IPS DF 4.7 (cell line): ENCODE measurements at regions not wholly inside any gene's neighbourhood (a gene's known extent, or its start where the extent isn't known, plus 50 kb on each side); places are given as distances from the start of the nearest gene placed in this dataset.
"Not testable (repeated sequence)": the region's sequence is repeated elsewhere in the genome, so short reads cannot be mapped to it uniquely, and the experiment has no call there.

ENCODE experiments used
- DNase-seq: peaks from one replicate; pipeline ENCODE4 v3.0.0-alpha.2; 2013; ENCODE audit warnings: low spot score; ENCODE audit errors: extremely low read depth

- no peak for DNase-seq
These were observed 78.3 kb upstream of the SLC16A7 start for GRCh38 chr12:59517522-59517921.

GRCh38 chr12:59500915-59501314 is 94.9 kb upstream of the SLC16A7 start:
- DNase-seq, result no peak

DNA sequence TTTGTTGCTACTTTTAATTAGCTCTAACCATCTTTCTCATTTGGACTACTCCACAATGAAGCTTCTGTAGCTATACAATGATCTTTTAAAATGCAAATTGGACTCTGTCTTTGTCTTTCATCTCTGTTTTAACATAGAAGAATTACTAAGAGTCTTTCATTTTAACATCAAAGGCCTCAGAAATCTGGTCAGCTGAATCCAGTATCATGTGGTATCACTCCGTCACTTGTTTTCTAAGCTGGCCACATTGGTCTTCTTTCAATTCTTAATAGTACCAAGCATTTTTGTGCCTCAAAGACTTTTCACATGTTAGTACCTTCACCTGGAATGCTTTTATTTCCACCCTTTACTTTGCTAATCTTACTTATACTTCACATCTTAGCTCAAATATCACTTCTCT is 95.5 kb upstream of the SLC16A7 start:
- no peak for DNase-seq

GRCh38 chr12:59499774-59500173 is 96.1 kb upstream of the SLC16A7 start:
- DNase-seq, result no peak

DNA sequence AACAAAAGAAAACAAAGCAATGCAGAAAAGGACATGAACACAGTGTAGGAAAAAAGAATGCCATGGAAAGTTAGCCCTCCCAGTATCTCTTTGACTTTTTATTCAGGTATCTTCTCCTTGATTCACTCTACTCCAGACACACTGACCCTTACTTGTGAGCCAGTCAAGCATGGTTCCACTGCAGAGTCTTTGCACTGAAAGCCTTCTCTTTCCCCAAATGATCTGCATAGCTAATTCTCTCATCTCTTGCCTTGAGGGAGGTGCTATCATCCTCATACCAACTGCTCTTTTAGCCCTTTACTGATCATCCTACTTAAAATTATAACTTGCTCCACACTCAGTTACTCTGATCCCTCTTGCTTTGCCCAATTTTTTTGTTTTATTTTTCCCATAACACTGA is 101.2 kb upstream of the SLC16A7 start:
- DNase-seq, result no peak

DNA sequence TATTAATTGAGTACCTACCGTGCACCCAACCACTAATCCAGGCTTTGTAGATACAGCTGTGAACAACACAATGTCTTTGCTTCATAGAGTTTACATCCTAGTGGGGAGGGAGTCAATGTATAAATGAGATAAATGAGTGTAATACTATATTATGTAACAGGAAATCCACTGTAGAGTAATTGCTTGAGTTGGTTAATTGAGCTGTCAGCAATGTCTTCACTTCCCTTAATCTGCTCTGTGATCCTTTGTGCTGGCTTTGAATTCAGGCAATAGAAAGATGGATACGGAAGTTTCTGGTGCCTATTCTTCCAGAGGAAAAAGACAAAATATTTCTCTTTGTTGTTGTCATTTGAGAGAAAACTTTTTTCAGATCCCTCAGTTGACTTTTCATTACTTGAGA is 104.0 kb upstream of the SLC16A7 start:
- DNase-seq, result no peak

- no peak for DNase-seq
These were observed 109.0 kb upstream of the SLC16A7 start for GRCh38 chr12:59486827-59487226.

GRCh38 chr12:59484575-59484974 is 111.3 kb upstream of the SLC16A7 start:
- DNase-seq, result no peak

GRCh38 chr12:59474236-59474635 is 121.6 kb upstream of the SLC16A7 start:
- not testable (repeated sequence) for DNase-seq

GRCh38 chr12:59472273-59472672 is 123.6 kb upstream of the SLC16A7 start:
- no peak for DNase-seq

GRCh38 chr12:59459966-59460660 is 135.7 kb upstream of the SLC16A7 start:
- DNase-seq, result no peak

DNA sequence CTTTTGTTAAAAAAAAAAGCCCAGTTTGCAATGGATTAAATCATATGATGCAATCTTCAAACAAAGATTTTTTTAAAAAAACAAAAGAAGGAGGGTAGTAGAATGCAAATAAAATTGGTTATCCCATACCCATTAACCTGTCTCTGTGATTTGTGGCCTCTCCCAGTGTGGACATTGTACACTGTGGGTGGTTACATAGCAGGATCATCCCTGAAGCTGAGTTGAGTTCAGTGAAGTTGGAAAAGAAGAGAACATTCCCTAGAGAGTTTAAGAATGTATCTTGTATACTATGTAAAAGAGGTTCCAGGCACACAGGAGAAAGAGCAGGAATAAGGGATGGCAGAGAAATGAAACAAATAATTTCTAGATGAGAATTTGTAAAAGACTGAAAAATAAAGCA is 142.4 kb upstream of the SLC16A7 start:
- DNase-seq, result no peak

DNA sequence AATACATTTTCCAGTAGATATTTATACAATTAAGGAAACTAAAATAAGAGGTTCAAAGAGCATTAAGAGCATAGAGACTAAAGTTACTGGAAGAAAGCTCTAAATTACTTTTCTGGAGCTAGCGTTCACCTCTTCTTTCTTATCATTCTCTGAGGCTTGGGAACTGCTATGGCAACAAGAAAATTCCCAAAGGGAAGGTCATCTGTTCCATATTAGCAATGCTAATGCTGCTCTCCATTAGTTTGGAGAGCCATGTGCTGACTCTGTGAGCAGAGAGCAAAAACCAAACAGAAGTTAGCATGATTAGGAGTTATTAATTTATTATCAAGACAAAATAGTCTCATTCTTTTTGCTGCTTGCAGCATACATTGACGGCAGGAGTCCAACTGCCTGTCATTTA is 143.1 kb upstream of the SLC16A7 start:
- no peak for DNase-seq

DNA sequence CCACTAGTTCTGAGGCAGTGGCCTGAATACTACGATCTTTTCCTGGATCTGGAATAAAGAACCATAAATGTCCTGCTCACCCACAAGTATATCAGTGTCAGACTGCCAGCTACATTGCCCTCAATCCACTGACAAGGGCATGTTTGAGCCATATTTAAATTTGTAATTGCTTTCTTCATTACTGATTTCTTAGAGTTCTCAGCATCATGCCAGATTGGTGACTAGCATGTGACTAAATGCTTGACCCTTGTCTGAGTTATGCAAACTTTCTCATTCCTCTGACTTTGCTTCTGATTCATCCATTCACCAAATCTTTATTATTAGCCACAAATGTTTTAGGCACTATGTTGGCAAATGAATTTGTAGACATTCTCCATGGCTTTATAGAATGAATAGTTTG is 143.6 kb upstream of the SLC16A7 start:
- DNase-seq, result no peak

- no peak for DNase-seq
These were observed 149.7 kb upstream of the SLC16A7 start for GRCh38 chr12:59446116-59446515.

- no peak for DNase-seq
These were observed 150.9 kb upstream of the SLC16A7 start for GRCh38 chr12:59444932-59445331.

DNA sequence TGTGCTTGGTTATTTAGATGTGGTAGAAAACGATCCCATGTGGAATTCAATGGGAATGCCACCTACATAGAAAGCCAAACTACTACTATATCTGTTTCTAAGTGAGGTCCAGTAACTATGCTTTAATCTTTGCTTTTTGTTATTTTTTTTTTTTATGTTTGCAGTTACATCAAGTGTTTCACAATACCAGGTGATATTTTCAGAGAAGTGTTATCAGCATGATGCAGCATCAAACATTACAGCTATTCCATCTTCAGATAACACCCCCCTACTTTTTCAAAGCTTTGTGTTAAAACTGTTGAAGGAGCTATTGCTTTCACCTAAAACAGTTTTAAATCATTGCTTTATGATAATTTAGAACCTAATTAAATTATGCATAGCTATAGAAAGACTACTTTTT is 163.8 kb upstream of the SLC16A7 start:
- DNase-seq, result no peak

GRCh38 chr12:59431266-59431665 is 164.6 kb upstream of the SLC16A7 start:
- DNase-seq, result no peak

GRCh38 chr12:59429766-59430165 is 166.1 kb upstream of the SLC16A7 start:
- no peak for DNase-seq

DNA sequence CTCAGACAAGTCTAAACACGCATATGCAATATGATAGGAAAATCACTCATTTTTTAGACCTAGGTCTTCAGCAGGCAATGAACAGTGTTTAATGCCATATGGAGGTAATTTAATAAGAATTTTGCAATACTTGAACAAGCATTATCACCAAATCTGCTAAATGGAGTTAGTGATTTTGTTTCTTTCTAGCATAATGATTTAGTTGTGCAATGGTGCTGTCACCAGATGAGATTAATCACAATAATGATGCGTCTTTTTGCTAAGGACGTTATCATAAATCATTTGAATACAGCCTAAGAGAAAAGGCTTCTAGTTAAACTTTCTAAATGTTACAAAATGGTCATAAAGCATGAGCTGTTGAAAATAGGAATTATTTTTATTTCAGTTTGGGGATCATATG is 170.0 kb upstream of the SLC16A7 start:
- DNase-seq, result no peak

DNA sequence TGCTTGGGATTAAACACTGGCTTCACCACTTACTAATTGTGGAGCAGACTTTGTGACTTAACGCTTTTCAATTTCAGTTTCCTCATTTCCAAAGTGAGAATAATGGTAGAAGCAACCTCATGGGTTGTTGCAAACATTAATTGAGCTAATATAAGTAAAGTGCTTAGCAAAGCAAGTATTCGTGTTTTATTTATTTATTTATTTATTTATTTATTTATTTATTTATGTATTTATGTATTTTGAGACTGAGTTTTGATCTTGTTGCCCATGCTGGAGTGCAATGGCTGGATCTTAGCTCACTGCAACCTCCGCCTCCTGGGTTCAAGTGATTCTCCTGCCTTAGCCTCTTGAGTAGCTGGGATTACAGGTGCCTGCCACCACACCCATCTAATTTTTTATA is 171.2 kb upstream of the SLC16A7 start:
- not testable (repeated sequence) for DNase-seq

DNA sequence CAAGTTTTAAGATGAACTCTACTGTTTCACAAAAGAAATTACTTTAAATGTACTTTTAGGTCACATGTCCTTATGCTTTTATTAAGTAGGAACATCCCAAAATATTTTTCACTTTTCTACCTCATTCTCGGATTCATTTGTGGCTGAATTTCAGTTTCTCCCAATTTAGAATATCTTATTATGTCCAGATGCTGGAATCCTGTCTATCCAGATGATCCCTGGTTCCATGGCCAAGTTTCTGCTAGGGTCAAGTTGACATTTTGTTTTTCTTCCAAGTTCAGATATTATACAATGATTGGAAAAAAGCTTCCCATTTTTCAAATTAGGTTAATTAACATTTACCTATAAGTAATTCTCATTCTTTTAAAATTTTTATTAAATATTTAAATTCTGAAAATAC is 181.8 kb upstream of the SLC16A7 start:
- no peak for DNase-seq

GRCh38 chr12:59408431-59408830 is 187.4 kb upstream of the SLC16A7 start:
- no peak for DNase-seq

- DNase-seq, result no peak
These were observed 188.0 kb upstream of the SLC16A7 start for GRCh38 chr12:59407799-59408198.
